ENCODE measurements at regions not wholly inside any gene's neighbourhood (a gene's known extent, or its start where the extent isn't known, plus 50 kb on each side); places are given as distances from the start of the nearest gene placed in this dataset.

GRCh38 chr18:22790545-22791309 is 142.4 kb upstream of the RBBP8 start:
- Mint-ChIP-seq H3K9me3 (no peaks in the 10 kb centered on the region), H3K4me1 (ENCODE audit: low read depth) (no peaks in the 10 kb centered on the region), H3K36me3 (ENCODE audit: low read depth) (no peaks in the 10 kb centered on the region), H3K27ac (no peak overlapping the region), H3K4me3 (ENCODE audit: low read depth) (no peak overlapping the region), H3K27me3 (ENCODE audit: low read depth) (peaks cover 23% of the 10 kb centered on the region)
- intact Hi-C loops (cut with micrococcal nuclease), result no loop called here
- DNase-seq (ENCODE audit: low spot score), result no peak

DNA sequence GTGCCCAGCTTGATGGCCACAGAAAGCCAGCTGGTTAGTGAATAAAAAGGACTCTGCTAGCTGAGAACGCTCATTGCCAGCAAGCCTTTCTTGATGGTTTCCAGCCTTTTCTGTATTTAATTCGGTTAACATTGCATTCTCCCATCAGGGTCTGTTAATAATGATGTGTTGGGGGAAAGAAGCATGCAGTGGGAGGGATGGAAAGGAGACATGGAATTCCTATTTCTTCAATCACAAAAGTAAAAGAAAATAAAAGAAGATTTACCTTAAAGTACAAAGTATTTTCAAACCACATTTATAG is 141.9 kb upstream of the RBBP8 start:
- Mint-ChIP-seq H3K4me3 (ENCODE audit: low read depth) (no peak overlapping the region), H3K9me3 (no peaks in the 10 kb centered on the region), H3K4me1 (ENCODE audit: low read depth) (no peaks in the 10 kb centered on the region), H3K27me3 (ENCODE audit: low read depth) (peaks cover 24% of the 10 kb centered on the region), H3K27ac (no peak overlapping the region), H3K36me3 (ENCODE audit: low read depth) (no peaks in the 10 kb centered on the region)
- intact Hi-C loops (cut with micrococcal nuclease), result no loop called here
- DNase-seq (ENCODE audit: low spot score), result no peak

- H3K9me3 Mint-ChIP-seq, result no peaks in the 10 kb centered on the region
- H3K36me3 Mint-ChIP-seq (ENCODE audit: low read depth), result no peaks in the 10 kb centered on the region
- H3K27ac Mint-ChIP-seq, result no peak overlapping the region
- H3K4me3 Mint-ChIP-seq (ENCODE audit: low read depth), result no peak overlapping the region
- DNase-seq (ENCODE audit: low spot score), result no peak
- intact Hi-C loops (cut with micrococcal nuclease), result loop anchor here (5.0 kb wide), 2 partner anchors 136 to 616 kb away; partner anchors contain the start of gene RBBP8
- H3K4me1 Mint-ChIP-seq (ENCODE audit: low read depth), result no peaks in the 10 kb centered on the region
- peaks cover 11% of the 10 kb centered on the region for H3K27me3 Mint-ChIP-seq (ENCODE audit: low read depth)
Measured at GRCh38 chr18:22796113-22796512, 137.0 kb upstream of the RBBP8 start.

- no peak overlapping the region for H3K27ac Mint-ChIP-seq
- no peak for DNase-seq (ENCODE audit: low spot score)
- H3K9me3 Mint-ChIP-seq, result no peaks in the 10 kb centered on the region
- no peak overlapping the region for H3K4me3 Mint-ChIP-seq (ENCODE audit: low read depth)
- intact Hi-C loops (cut with micrococcal nuclease), result no loop called here
- no peaks in the 10 kb centered on the region for H3K36me3 Mint-ChIP-seq (ENCODE audit: low read depth)
- peaks cover 11% of the 10 kb centered on the region for H3K27me3 Mint-ChIP-seq (ENCODE audit: low read depth)
- H3K4me1 Mint-ChIP-seq (ENCODE audit: low read depth), result no peaks in the 10 kb centered on the region
Measured at GRCh38 chr18:22800551-22800951, 132.6 kb upstream of the RBBP8 start.

- H3K27me3 Mint-ChIP-seq (ENCODE audit: low read depth), result peaks cover 35% of the 10 kb centered on the region
- no peak overlapping the region for H3K4me3 Mint-ChIP-seq (ENCODE audit: low read depth)
Measured at GRCh38 chr18:22813648-22814328, 119.3 kb upstream of the RBBP8 start.

DNA sequence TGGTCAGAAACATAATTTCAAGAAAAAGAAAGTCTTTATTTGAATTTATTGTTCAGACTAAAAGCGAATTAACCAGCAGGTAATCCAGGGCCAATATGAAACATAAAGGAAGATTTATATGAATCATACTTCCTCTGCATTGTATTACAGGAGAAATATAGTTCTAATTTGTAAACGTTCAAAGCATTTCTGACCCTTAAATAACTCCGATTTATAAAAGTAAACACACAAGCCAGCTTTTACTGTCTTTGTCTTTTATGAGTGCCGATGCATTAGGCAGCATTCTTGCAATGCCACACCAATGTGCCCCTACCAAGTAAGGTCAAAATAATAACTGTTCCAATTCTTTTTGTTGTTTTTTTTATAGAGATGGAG is 118.8 kb upstream of the RBBP8 start:
- intact Hi-C loops (cut with micrococcal nuclease), result no loop called here
- DNase-seq (ENCODE audit: low spot score), result no peak
- no peak overlapping the region for H3K27ac Mint-ChIP-seq

More at GRCh38 chr18:22813648-22814328, 119.3 kb upstream of the RBBP8 start:
- Mint-ChIP-seq H3K9me3 (no peaks in the 10 kb centered on the region), H3K27ac (no peak overlapping the region), H3K4me1 (ENCODE audit: low read depth) (no peaks in the 10 kb centered on the region), H3K36me3 (ENCODE audit: low read depth) (no peaks in the 10 kb centered on the region)
- intact Hi-C loops (cut with micrococcal nuclease), result no loop called here
- no peak for DNase-seq (ENCODE audit: low spot score)

GRCh38 chr18:22816266-22817176 is 116.6 kb upstream of the RBBP8 start:
- no peak overlapping the region for H3K4me3 Mint-ChIP-seq (ENCODE audit: low read depth)
- intact Hi-C loops (cut with micrococcal nuclease), result no loop called here
- peaks cover 33% of the 10 kb centered on the region for H3K27me3 Mint-ChIP-seq (ENCODE audit: low read depth)

More for the DNA sequence above, 118.8 kb upstream of the RBBP8 start:
- no peaks in the 10 kb centered on the region for H3K4me1 Mint-ChIP-seq (ENCODE audit: low read depth)
- no peaks in the 10 kb centered on the region for H3K9me3 Mint-ChIP-seq
- peaks cover 35% of the 10 kb centered on the region for H3K27me3 Mint-ChIP-seq (ENCODE audit: low read depth)
- no peaks in the 10 kb centered on the region for H3K36me3 Mint-ChIP-seq (ENCODE audit: low read depth)
- no peak overlapping the region for H3K4me3 Mint-ChIP-seq (ENCODE audit: low read depth)

DNA sequence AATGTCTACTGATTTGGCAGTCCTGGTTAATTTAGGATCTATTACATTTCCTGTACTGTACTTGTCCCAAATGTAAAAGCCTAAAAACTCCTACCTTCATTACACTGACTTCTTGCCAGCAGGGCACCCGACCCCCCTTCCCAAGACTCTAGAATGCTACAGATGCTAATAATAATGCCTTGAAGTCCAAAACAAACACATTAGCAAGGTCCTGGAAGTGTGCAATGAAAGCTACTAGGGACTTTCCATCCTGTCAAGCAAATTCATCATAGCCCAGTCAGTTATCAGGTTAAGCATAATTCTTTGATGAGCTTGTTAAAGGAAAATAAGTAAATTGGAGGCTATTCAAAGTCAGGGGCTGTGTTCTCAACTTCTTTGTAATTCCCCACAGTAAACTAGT is 115.3 kb upstream of the RBBP8 start:
- H3K27me3 Mint-ChIP-seq (ENCODE audit: low read depth), result peaks cover 24% of the 10 kb centered on the region
- no peaks in the 10 kb centered on the region for H3K36me3 Mint-ChIP-seq (ENCODE audit: low read depth)
- DNase-seq (ENCODE audit: low spot score), result no peak
- intact Hi-C loops (cut with micrococcal nuclease), result no loop called here
- H3K4me1 Mint-ChIP-seq (ENCODE audit: low read depth), result no peaks in the 10 kb centered on the region
- no peak overlapping the region for H3K27ac Mint-ChIP-seq
- H3K4me3 Mint-ChIP-seq (ENCODE audit: low read depth), result no peak overlapping the region
- H3K9me3 Mint-ChIP-seq, result no peaks in the 10 kb centered on the region

More at GRCh38 chr18:22816266-22817176, 116.6 kb upstream of the RBBP8 start:
- no peaks in the 10 kb centered on the region for H3K9me3 Mint-ChIP-seq
- DNase-seq (ENCODE audit: low spot score), result no peak
- H3K27ac Mint-ChIP-seq, result no peak overlapping the region
- no peaks in the 10 kb centered on the region for H3K4me1 Mint-ChIP-seq (ENCODE audit: low read depth)
- H3K36me3 Mint-ChIP-seq (ENCODE audit: low read depth), result no peaks in the 10 kb centered on the region

DNA sequence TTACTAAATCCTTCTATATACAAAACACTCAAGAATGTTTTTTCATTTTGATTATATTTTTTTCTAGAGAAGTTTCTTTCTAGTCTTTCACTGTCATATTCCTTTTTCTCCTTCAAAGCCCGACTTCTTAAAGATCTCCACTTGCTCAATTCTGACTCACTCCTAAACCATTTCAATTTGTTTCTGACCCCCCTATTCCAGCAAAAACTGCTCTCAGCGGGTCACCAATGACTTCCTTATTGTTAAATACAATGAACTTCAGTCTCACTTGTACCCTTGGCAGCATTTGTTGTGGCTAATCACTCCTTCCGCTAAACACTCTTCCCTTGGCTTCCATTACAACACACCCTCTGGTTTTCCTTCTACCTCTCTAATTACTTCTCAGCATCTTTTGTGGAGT is 111.1 kb upstream of the RBBP8 start:
- Mint-ChIP-seq H3K4me3 (ENCODE audit: low read depth) (no peak overlapping the region), H3K4me1 (ENCODE audit: low read depth) (no peaks in the 10 kb centered on the region), H3K36me3 (ENCODE audit: low read depth) (no peaks in the 10 kb centered on the region), H3K9me3 (no peaks in the 10 kb centered on the region), H3K27ac (no peak overlapping the region), H3K27me3 (ENCODE audit: low read depth) (peaks cover 27% of the 10 kb centered on the region)
- intact Hi-C loops (cut with micrococcal nuclease), result no loop called here
- DNase-seq (ENCODE audit: low spot score), result no peak

GRCh38 chr18:22822841-22823508 is 110.2 kb upstream of the RBBP8 start:
- intact Hi-C loops (cut with micrococcal nuclease), result no loop called here
- Mint-ChIP-seq H3K36me3 (ENCODE audit: low read depth) (no peaks in the 10 kb centered on the region), H3K4me1 (ENCODE audit: low read depth) (no peaks in the 10 kb centered on the region)

GRCh38 chr18:22826726-22827125 is 106.4 kb upstream of the RBBP8 start:
- DNase-seq (ENCODE audit: low spot score), result no peak
- Mint-ChIP-seq H3K27me3 (ENCODE audit: low read depth) (peaks cover 22% of the 10 kb centered on the region), H3K27ac (no peak overlapping the region), H3K4me3 (ENCODE audit: low read depth) (no peak overlapping the region), H3K9me3 (no peaks in the 10 kb centered on the region), H3K4me1 (ENCODE audit: low read depth) (peaks cover 6% of the 10 kb centered on the region), H3K36me3 (ENCODE audit: low read depth) (no peaks in the 10 kb centered on the region)
- intact Hi-C loops (cut with micrococcal nuclease), result no loop called here

More at GRCh38 chr18:22822841-22823508, 110.2 kb upstream of the RBBP8 start:
- no peaks in the 10 kb centered on the region for H3K9me3 Mint-ChIP-seq
- no peak overlapping the region for H3K27ac Mint-ChIP-seq
- no peak overlapping the region for H3K4me3 Mint-ChIP-seq (ENCODE audit: low read depth)
- DNase-seq (ENCODE audit: low spot score), result no peak
- H3K27me3 Mint-ChIP-seq (ENCODE audit: low read depth), result peaks cover 25% of the 10 kb centered on the region

GRCh38 chr18:22827216-22827615 is 105.9 kb upstream of the RBBP8 start:
- Mint-ChIP-seq H3K36me3 (ENCODE audit: low read depth) (no peaks in the 10 kb centered on the region), H3K27ac (no peak overlapping the region), H3K27me3 (ENCODE audit: low read depth) (peaks cover 24% of the 10 kb centered on the region), H3K4me3 (ENCODE audit: low read depth) (no peak overlapping the region), H3K9me3 (no peaks in the 10 kb centered on the region), H3K4me1 (ENCODE audit: low read depth) (peaks cover 7% of the 10 kb centered on the region)
- intact Hi-C loops (cut with micrococcal nuclease), result no loop called here
- DNase-seq (ENCODE audit: low spot score), result no peak

Data from activated T-helper 2 cell treated with anti-CD3 and anti-CD28 coated beads, Interferon-gamma antibody, Interleukin-2, Interleukin-4, amounts not matched to agents 10 μg/mL and 5 μg/mL and 100 μg/mL, durations not matched to agents 14 hours and 24 hours and 36 hours (primary cell).